Fibroblast of lung (primary cell): ENCODE measurements at regions not wholly inside any gene's neighbourhood (a gene's known extent, or its start where the extent isn't known, plus 50 kb on each side); places are given as distances from the start of the nearest gene placed in this dataset.

Experiments
- DNase-seq, 2 donors: peaks; one replicate each; pipeline versions ENCODE4 v3.0.0 to v3.0.0-alpha.2; 2010; ENCODE audit warnings: low read depth in 2 of 2
- H2AFZ ChIP-seq: 2 replicates; pipeline ENCODE4 v1.5.1; 2012; ENCODE audit warnings: low read length, control low read depth, inconsistent platforms
- H3K27ac ChIP-seq: 2 replicates; pipeline ENCODE4 v1.5.1; 2011; ENCODE audit warnings: low read length, control low read depth; ENCODE audit not compliant: insufficient read depth
- H3K27me3 ChIP-seq: 2 replicates; pipeline ENCODE4 v1.5.1; 2011; ENCODE audit warnings: mild to moderate bottlenecking, low read length; ENCODE audit not compliant: control insufficient read depth, insufficient read depth
- H3K36me3 ChIP-seq: 2 replicates; pipeline ENCODE4 v1.5.1; 2011; ENCODE audit warnings: low read length; ENCODE audit not compliant: control insufficient read depth, insufficient read depth
- H3K4me1 ChIP-seq: 2 replicates; pipeline ENCODE4 v1.5.1; 2011; ENCODE audit warnings: low read length; ENCODE audit not compliant: control insufficient read depth, insufficient read depth; ENCODE audit errors: extremely low read depth
- H3K4me2 ChIP-seq: 2 replicates; pipeline ENCODE4 v1.5.1; 2011; ENCODE audit warnings: low read length, control low read depth; ENCODE audit not compliant: insufficient read depth; ENCODE audit errors: extremely low read depth
- H3K4me3 ChIP-seq, 4 experiments: fragments of 200-600 bp in 1 of 4; sonication (generic) in 1 of 4; replicated peaks in 1 of 4; 2 replicates each; pipeline ENCODE4 v1.5.1; 2011 to 2016; ENCODE audit warnings: low read length in 4 of 4, low read depth in 3 of 4, mild to moderate bottlenecking in 3 of 4, control low read depth in 2 of 4, inconsistent platforms in 1 of 4, mixed read lengths in 1 of 4; ENCODE audit not compliant: insufficient read depth in 1 of 4; ENCODE audit errors: control extremely low read depth in 1 of 4
- H3K79me2 ChIP-seq: 2 replicates; pipeline ENCODE4 v1.5.1; 2012; ENCODE audit warnings: mild to moderate bottlenecking, low read length, inconsistent platforms; ENCODE audit not compliant: control insufficient read depth, insufficient read depth
- H3K9ac ChIP-seq: 2 replicates; pipeline ENCODE4 v1.5.1; 2011; ENCODE audit warnings: mild to moderate bottlenecking, low read length, control low read depth; ENCODE audit not compliant: insufficient read depth
- H3K9me3 ChIP-seq: 2 replicates; pipeline ENCODE4 v1.5.1; 2012; ENCODE audit warnings: low read depth, low read length; ENCODE audit not compliant: control insufficient read depth, insufficient read depth
- H4K20me1 ChIP-seq: 2 replicates; pipeline ENCODE4 v1.5.1; 2011; ENCODE audit warnings: low read length; ENCODE audit not compliant: control insufficient read depth, insufficient read depth; ENCODE audit errors: extremely low read depth
- EZH2 ChIP-seq: IDR thresholded peaks from 2 replicates; pipeline ENCODE4 v1.5.1; 2012; ENCODE audit warnings: low read length, control low read depth, mild to moderate bottlenecking; ENCODE audit errors: missing control alignments
- TF ChIP-seq, protein P1 (sequence below), 2 donors: IDR thresholded peaks in 1 of 2; conservative IDR thresholded peaks in 1 of 2; 1 replicate in 1 of 2; 2 replicates in 1 of 2; pipeline ENCODE4 v1.5.1; 2011 to 2012; ENCODE audit warnings: low read length in 2 of 2, control low read depth in 1 of 2, inconsistent platforms in 1 of 2, low read depth in 1 of 2, mild to moderate bottlenecking in 1 of 2

DNA sequence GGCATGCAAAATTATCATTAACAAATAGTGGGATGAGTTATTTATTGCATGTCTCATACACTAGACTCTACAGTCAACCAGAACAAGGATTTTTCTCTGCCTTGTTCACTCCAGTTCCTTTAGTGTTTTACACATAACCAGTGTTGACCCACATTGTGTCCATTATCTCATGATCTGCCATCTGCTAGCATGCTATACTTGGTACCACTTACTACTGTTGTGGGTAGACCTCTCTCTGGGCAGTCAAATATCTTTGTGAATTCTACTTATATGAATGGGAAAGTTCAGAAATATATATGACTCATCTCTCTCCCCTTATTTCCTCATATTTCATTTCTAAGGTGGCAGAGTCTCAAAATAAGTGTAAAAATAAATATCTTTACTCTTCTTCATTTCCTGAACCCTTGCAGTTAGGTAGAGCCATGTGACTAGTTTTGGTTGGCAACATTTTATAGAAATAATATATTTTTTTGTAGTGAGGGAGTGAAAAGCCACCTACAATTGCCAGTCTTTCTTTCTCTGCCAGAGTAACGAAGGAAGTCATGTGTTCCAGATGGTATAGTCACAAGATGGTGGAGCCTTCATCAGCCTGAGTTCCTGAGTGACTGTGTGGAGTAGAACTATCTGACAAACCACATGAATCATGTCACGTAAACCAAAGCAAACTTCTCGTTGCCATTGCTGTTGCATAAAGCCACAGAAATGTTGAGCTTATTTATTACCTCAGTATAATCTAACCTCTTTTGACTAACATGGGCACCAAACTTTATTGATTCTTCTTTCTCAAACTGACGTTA is 704.0 kb downstream of the RNF144A start:
- H3K27me3 ChIP-seq = no peaks in the 10 kb centered on the region
- H3K4me3 ChIP-seq = no peak overlapping the region
- H4K20me1 ChIP-seq = no peaks in the 10 kb centered on the region
- H3K9me3 ChIP-seq = no peaks in the 10 kb centered on the region
- no peaks in the 10 kb centered on the region for H3K79me2 ChIP-seq
- no peak overlapping the region for H3K4me2 ChIP-seq
- no peak overlapping the region for H3K9ac ChIP-seq
- H3K36me3 ChIP-seq = no peaks in the 10 kb centered on the region
- no peak overlapping the region for H2AFZ ChIP-seq
- TF ChIP-seq, protein P1, sequence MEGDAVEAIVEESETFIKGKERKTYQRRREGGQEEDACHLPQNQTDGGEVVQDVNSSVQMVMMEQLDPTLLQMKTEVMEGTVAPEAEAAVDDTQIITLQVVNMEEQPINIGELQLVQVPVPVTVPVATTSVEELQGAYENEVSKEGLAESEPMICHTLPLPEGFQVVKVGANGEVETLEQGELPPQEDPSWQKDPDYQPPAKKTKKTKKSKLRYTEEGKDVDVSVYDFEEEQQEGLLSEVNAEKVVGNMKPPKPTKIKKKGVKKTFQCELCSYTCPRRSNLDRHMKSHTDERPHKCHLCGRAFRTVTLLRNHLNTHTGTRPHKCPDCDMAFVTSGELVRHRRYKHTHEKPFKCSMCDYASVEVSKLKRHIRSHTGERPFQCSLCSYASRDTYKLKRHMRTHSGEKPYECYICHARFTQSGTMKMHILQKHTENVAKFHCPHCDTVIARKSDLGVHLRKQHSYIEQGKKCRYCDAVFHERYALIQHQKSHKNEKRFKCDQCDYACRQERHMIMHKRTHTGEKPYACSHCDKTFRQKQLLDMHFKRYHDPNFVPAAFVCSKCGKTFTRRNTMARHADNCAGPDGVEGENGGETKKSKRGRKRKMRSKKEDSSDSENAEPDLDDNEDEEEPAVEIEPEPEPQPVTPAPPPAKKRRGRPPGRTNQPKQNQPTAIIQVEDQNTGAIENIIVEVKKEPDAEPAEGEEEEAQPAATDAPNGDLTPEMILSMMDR (conservative IDR thresholded peaks at IDR 0.05 in 1 of 2, IDR thresholded peaks at IDR 0.05 in 1 of 2; ENCODE audit: low read depth in 1 of 2, low read length in 2 of 2) = no peak
- no peak for TF ChIP-seq EZH2
- no peak for DNase-seq
- no peaks in the 10 kb centered on the region for H3K4me1 ChIP-seq
- H3K27ac ChIP-seq = no peak overlapping the region

DNA sequence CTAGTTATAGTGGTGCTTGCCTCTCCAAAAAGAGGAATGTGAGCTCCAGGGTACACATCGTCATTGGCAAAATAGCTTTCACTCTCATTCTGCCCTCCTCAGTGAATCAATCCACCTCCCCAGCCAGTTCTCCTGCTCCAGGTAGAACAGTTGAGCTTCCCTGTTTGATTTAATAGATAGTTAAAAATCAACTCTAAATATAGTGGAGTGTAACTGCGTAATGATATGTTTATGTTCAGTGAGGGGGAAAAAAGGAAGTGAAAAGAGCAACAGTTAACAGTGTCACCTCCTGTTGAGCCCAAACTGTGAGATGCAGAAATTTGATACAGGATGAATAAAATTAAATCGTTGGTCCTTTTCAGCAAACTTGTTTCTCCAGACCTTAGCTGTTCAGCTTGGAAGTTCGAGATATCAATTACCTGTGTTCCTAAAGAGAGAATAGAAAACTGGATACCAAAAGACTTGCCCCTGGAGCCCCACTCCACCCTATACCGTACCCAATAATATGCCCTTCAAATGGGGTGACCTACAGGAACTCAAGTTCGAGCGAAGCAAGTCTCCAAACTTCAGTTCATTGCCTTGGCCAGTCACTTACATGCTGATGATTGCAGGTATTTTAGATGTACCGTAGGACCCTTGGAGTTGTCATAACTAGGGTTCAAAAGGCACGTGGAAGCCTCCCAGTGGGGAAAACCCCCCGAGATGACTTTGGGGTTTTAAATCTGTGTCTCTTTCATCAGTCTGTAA is 708.4 kb downstream of the RNF144A start:
- Histone ChIP-seq H3K4me2 (no peak overlapping the region), H3K79me2 (no peaks in the 10 kb centered on the region), H3K9ac (no peak overlapping the region), H2AFZ (no peak overlapping the region), H3K9me3 (no peaks in the 10 kb centered on the region), H3K4me3 (no peak overlapping the region), H3K36me3 (no peaks in the 10 kb centered on the region), H4K20me1 (no peaks in the 10 kb centered on the region), H3K27ac (no peak overlapping the region), H3K4me1 (no peaks in the 10 kb centered on the region), H3K27me3 (no peaks in the 10 kb centered on the region)
- TF ChIP-seq, protein P1 (conservative IDR thresholded peaks at IDR 0.05 in 1 of 2, IDR thresholded peaks at IDR 0.05 in 1 of 2; ENCODE audit: low read depth in 1 of 2, low read length in 2 of 2) = no peak
- no peak for TF ChIP-seq EZH2
- no peak for DNase-seq

DNA sequence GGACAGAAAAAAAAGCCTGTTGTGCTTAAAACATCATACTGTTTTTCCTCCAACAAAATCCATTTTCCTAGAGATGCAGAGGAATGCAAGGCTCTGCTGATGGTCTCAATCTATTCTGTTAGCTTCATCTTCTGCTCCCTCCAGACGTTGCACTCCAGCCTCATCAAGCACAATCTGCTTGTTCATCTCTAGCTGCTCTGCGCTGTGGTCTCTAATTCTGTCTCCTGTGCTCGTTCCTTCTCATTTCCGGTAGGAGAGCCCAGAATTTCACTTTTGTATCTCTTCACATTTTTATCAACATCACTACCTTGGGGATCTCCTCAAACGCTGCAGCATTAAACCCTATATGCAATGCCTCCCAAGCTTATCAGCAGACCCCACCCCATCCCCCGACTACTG is 708.9 kb downstream of the RNF144A start:
- no peak overlapping the region for H3K4me2 ChIP-seq
- DNase-seq = no peak
- H4K20me1 ChIP-seq = no peaks in the 10 kb centered on the region
- H3K4me1 ChIP-seq = no peaks in the 10 kb centered on the region
- no peaks in the 10 kb centered on the region for H3K27me3 ChIP-seq
- no peaks in the 10 kb centered on the region for H3K79me2 ChIP-seq
- no peaks in the 10 kb centered on the region for H3K36me3 ChIP-seq
- H3K27ac ChIP-seq = no peak overlapping the region
- no peak overlapping the region for H3K9ac ChIP-seq
- no peaks in the 10 kb centered on the region for H3K9me3 ChIP-seq
- no peak overlapping the region for H2AFZ ChIP-seq
- TF ChIP-seq EZH2 = no peak
- TF ChIP-seq, protein P1 (conservative IDR thresholded peaks at IDR 0.05 in 1 of 2, IDR thresholded peaks at IDR 0.05 in 1 of 2; ENCODE audit: low read depth in 1 of 2, low read length in 2 of 2) = no peak
- no peak overlapping the region for H3K4me3 ChIP-seq
